DND-41 (cell line): ENCODE measurements at regions not wholly inside any gene's neighbourhood (a gene's known extent, or its start where the extent isn't known, plus 50 kb on each side); places are given as distances from the start of the nearest gene placed in this dataset.

ENCODE experiments used
- ATAC-seq: fragments of 200-7000 bp; cut with Tn5 transposase; 3 replicates; pipeline ENCODE4 v1.9.1; 2021; ENCODE audit warnings: low read depth; ENCODE audit not compliant: insufficient read depth
- DNase-seq: peaks from one replicate; pipeline ENCODE4 v3.0.0-alpha.2; 2020
- H2AFZ ChIP-seq: 2 replicates; pipeline ENCODE4 v1.6.0; 2012; ENCODE audit warnings: low read depth, low read length
- H3K27ac ChIP-seq: 2 replicates; pipeline ENCODE4 v1.5.1; 2012; ENCODE audit warnings: low read length, inconsistent platforms
- H3K27me3 ChIP-seq: fragments of 200-600 bp; sonication (generic); 2 replicates; pipeline ENCODE4 v1.6.0; 2012; ENCODE audit warnings: low read length, mild to moderate bottlenecking, inconsistent platforms; ENCODE audit not compliant: insufficient read depth, poor library complexity
- H3K36me3 ChIP-seq: 2 replicates; pipeline ENCODE4 v1.5.1; 2012; ENCODE audit warnings: low read length, inconsistent platforms; ENCODE audit not compliant: insufficient read depth
- H3K4me1 ChIP-seq: 2 replicates; pipeline ENCODE4 v1.5.1; 2012; ENCODE audit warnings: mild to moderate bottlenecking, low read length; ENCODE audit not compliant: insufficient read depth
- H3K4me2 ChIP-seq: 2 replicates; pipeline ENCODE4 v1.6.0; 2012; ENCODE audit warnings: mild to moderate bottlenecking, moderate library complexity, low read length, inconsistent platforms; ENCODE audit not compliant: insufficient read depth
- H3K4me3 ChIP-seq, 2 experiments: fragments of 200-600 bp in 1 of 2; shearing (Covaris generic) in 1 of 2; 2 replicates each; pipeline ENCODE4 v1.5.1; 2012 to 2016; ENCODE audit warnings: inconsistent platforms in 2 of 2, low read length in 2 of 2, mild to moderate bottlenecking in 2 of 2, low read depth in 1 of 2, moderate library complexity in 1 of 2
- H3K79me2 ChIP-seq: 2 replicates; pipeline ENCODE4 v1.6.0; 2012; ENCODE audit warnings: low read length, inconsistent platforms; ENCODE audit not compliant: insufficient read depth
- H3K9ac ChIP-seq: 2 replicates; pipeline ENCODE4 v1.6.0; 2012; ENCODE audit warnings: low read depth, mild to moderate bottlenecking, inconsistent platforms, low read length, moderate library complexity
- H3K9me3 ChIP-seq: 2 replicates; pipeline ENCODE4 v1.5.1; 2012; ENCODE audit warnings: low read length, moderate library complexity, mild to moderate bottlenecking, inconsistent platforms; ENCODE audit not compliant: insufficient read depth, severe bottlenecking
- H4K20me1 ChIP-seq: 2 replicates; pipeline ENCODE4 v1.6.0; 2012; ENCODE audit warnings: low read length; ENCODE audit not compliant: insufficient read depth
- EZH2 ChIP-seq: IDR thresholded peaks from 3 replicates; pipeline ENCODE4 v1.6.1; 2012; ENCODE audit warnings: borderline replicate concordance, low read depth, mild to moderate bottlenecking, moderate library complexity, low read length, inconsistent platforms; ENCODE audit not compliant: severe bottlenecking
- TF ChIP-seq, protein P1 (sequence below): IDR thresholded peaks from 2 replicates; pipeline ENCODE4 v1.5.1; 2012; ENCODE audit warnings: borderline replicate concordance, low read length, moderate library complexity, mild to moderate bottlenecking; ENCODE audit not compliant: poor library complexity, severe bottlenecking; ENCODE audit errors: extremely low read depth

DNA sequence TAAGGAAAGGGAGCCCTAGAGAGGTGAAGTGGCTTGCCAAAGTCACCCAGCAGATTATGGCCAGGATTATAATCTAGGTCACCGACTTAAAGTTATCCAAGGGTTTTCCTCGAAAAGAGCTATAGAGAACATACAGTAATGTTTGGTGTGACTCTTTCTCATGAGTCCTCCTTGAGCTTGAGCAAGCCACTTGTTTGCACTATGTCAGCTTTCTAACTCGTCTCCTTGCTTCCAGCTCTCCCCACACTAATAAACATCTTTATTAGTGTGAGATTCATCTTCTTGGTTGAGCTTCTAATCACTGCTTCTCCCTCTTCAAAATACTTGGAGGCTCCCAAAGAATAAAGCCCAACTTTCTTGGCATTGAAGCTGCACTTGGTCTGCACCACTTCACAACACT is 390.0 kb upstream of the USP24 start:
- H3K79me2 ChIP-seq = no peaks in the 10 kb centered on the region
- H3K27ac ChIP-seq = no peak overlapping the region
- H4K20me1 ChIP-seq = no peaks in the 10 kb centered on the region
- H3K4me1 ChIP-seq = no peaks in the 10 kb centered on the region
- no peak overlapping the region for H3K4me3 ChIP-seq
- no peak overlapping the region for H3K4me2 ChIP-seq
- no peaks in the 10 kb centered on the region for H3K36me3 ChIP-seq
- peaks cover 4% of the 10 kb centered on the region for H3K27me3 ChIP-seq
- H2AFZ ChIP-seq = no peak overlapping the region
- H3K9me3 ChIP-seq = peaks cover 8% of the 10 kb centered on the region
- no peak overlapping the region for H3K9ac ChIP-seq
- no peak for TF ChIP-seq EZH2
- DNase-seq (no peak), ATAC-seq (no peak)

DNA sequence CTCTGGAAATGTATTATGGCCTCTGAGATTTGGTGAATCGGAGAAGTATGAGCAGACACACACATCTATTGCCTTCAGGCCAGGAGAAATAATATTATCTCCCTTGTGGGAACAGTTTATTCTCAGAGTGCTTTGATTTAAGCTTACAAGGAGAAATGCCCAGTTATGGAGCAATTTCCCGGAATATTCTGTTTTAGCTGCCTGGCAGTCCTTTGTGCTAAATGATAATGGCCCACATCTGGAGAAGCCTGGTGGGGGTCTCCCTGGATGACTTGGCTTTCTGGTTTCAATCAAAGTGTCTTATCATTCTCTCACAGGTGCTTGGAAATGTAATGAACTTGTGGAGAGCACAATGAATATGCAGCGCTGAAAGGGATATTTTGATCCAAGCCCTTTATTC is 389.6 kb upstream of the USP24 start:
- H2AFZ ChIP-seq = no peak overlapping the region
- ATAC-seq (no peak), DNase-seq (no peak)
- H3K9me3 ChIP-seq = peaks cover 8% of the 10 kb centered on the region
- no peak overlapping the region for H3K9ac ChIP-seq
- no peak overlapping the region for H3K4me2 ChIP-seq
- no peaks in the 10 kb centered on the region for H3K79me2 ChIP-seq
- H3K4me1 ChIP-seq = no peaks in the 10 kb centered on the region
- no peak overlapping the region for H3K4me3 ChIP-seq
- no peaks in the 10 kb centered on the region for H3K36me3 ChIP-seq
- H4K20me1 ChIP-seq = no peaks in the 10 kb centered on the region
- H3K27ac ChIP-seq = no peak overlapping the region
- H3K27me3 ChIP-seq = peaks cover 4% of the 10 kb centered on the region
- TF ChIP-seq, protein P1, sequence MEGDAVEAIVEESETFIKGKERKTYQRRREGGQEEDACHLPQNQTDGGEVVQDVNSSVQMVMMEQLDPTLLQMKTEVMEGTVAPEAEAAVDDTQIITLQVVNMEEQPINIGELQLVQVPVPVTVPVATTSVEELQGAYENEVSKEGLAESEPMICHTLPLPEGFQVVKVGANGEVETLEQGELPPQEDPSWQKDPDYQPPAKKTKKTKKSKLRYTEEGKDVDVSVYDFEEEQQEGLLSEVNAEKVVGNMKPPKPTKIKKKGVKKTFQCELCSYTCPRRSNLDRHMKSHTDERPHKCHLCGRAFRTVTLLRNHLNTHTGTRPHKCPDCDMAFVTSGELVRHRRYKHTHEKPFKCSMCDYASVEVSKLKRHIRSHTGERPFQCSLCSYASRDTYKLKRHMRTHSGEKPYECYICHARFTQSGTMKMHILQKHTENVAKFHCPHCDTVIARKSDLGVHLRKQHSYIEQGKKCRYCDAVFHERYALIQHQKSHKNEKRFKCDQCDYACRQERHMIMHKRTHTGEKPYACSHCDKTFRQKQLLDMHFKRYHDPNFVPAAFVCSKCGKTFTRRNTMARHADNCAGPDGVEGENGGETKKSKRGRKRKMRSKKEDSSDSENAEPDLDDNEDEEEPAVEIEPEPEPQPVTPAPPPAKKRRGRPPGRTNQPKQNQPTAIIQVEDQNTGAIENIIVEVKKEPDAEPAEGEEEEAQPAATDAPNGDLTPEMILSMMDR = no peak
- TF ChIP-seq EZH2 = no peak

- Histone ChIP-seq H3K4me3 (no peak overlapping the region), H3K27ac (no peak overlapping the region), H3K4me2 (no peak overlapping the region), H3K36me3 (no peaks in the 10 kb centered on the region), H4K20me1 (no peaks in the 10 kb centered on the region), H3K4me1 (no peaks in the 10 kb centered on the region), H3K9ac (no peak overlapping the region), H3K79me2 (no peaks in the 10 kb centered on the region), H3K27me3 (peaks cover 4% of the 10 kb centered on the region), H2AFZ (no peak overlapping the region), H3K9me3 (peaks cover 8% of the 10 kb centered on the region)
- no peak for DNase-seq
- no peak for ATAC-seq
- TF ChIP-seq, protein P1 = no peak
- no peak for TF ChIP-seq EZH2
Measured at GRCh38 chr1:55604179-55604578, 389.0 kb upstream of the USP24 start.

DNA sequence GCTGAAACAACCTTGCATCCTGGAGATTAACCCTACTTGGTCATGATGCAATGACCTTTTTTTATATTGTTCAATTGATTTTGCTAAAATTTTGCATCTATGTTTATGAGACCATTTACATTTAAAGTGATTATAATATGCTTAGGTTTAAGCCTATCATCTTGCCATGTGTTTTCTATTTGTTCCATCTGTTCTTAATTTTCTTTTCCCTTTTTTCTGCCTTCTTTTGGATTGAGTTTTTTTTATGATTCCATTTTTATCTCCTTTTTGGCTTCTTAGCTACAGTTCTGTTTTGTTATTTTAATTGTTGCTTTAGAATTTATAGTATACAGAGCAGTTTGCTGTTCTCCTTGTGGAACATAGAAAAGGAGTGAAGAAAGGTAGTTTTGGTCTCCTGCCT is 385.1 kb upstream of the USP24 start:
- no peak for TF ChIP-seq EZH2
- TF ChIP-seq, protein P1 = no peak
- Histone ChIP-seq H3K4me3 (no peak overlapping the region), H3K9ac (no peak overlapping the region), H3K9me3 (no peaks in the 10 kb centered on the region), H3K4me1 (no peaks in the 10 kb centered on the region), H2AFZ (no peak overlapping the region), H3K79me2 (no peaks in the 10 kb centered on the region), H3K36me3 (no peaks in the 10 kb centered on the region), H3K4me2 (no peak overlapping the region), H3K27me3 (peaks cover 4% of the 10 kb centered on the region), H3K27ac (no peak overlapping the region), H4K20me1 (no peaks in the 10 kb centered on the region)
- ATAC-seq (no peak), DNase-seq (no peak)
